HL-60 (cell line): ENCODE measurements at regions not wholly inside any gene's neighbourhood (a gene's known extent, or its start where the extent isn't known, plus 50 kb on each side); places are given as distances from the start of the nearest gene placed in this dataset.

Experiments
- DNase-seq, 2 experiments: peaks; one replicate each; pipeline ENCODE4 v3.0.0-alpha.2; 2010 to 2020; ENCODE audit warnings: low read depth in 1 of 2, low spot score in 1 of 2
- H3K27ac ChIP-seq: fragments of 250-450 bp; sonication (Bioruptor Pico); replicated peaks from 2 replicates; pipeline ENCODE4 v1.5.1; 2020; ENCODE audit warnings: mild to moderate bottlenecking, moderate library complexity
- H3K27me3 ChIP-seq: fragments of 250-450 bp; sonication (Bioruptor Pico); 2 replicates; pipeline ENCODE4 v1.5.1; 2021; ENCODE audit warnings: mild to moderate bottlenecking, moderate library complexity; ENCODE audit not compliant: insufficient read depth, poor library complexity, severe bottlenecking
- H3K4me3 ChIP-seq: replicated peaks from 2 replicates; pipeline ENCODE4 v1.5.1; 2011; ENCODE audit warnings: mild to moderate bottlenecking, control low read depth, low read length; ENCODE audit not compliant: insufficient read depth
- CTCF ChIP-seq: IDR thresholded peaks from one replicate; pipeline ENCODE4 v1.5.1; 2011; ENCODE audit warnings: low read length, control low read depth, inconsistent platforms; ENCODE audit not compliant: insufficient read depth
- GABPA ChIP-seq: IDR thresholded peaks from 2 replicates; pipeline ENCODE4 v1.6.1; 2012; ENCODE audit warnings: low read depth
- POLR2AphosphoS5 ChIP-seq: IDR thresholded peaks from 2 replicates; pipeline ENCODE4 v1.6.1; 2012; ENCODE audit warnings: low read depth
- REST ChIP-seq: IDR thresholded peaks from 2 replicates; pipeline ENCODE4 v1.6.1; 2012; ENCODE audit warnings: low read depth; ENCODE audit not compliant: insufficient replicate concordance
- SPI1 ChIP-seq: IDR thresholded peaks from 2 replicates; pipeline ENCODE4 v1.6.1; 2012; ENCODE audit warnings: low read depth, mild to moderate bottlenecking, borderline replicate concordance

- Histone ChIP-seq H3K27ac (no peak overlapping the region), H3K4me3 (no peak overlapping the region), H3K27me3 (no peaks in the 10 kb centered on the region)
- no peak for TF ChIP-seq CTCF
- TF ChIP-seq GABPA, result no peak
- no peak for TF ChIP-seq SPI1
- TF ChIP-seq POLR2AphosphoS5, result no peak
- no peak for TF ChIP-seq REST
- DNase-seq, result no peak
Measured at GRCh38 chr6:170045981-170046667, 244.8 kb downstream of the DLL1 start.

- Histone ChIP-seq H3K4me3 (no peak overlapping the region), H3K27me3 (no peaks in the 10 kb centered on the region), H3K27ac (no peak overlapping the region)
- no peak for DNase-seq
- TF ChIP-seq CTCF, result no peak
- TF ChIP-seq REST, result no peak
- TF ChIP-seq SPI1, result no peak
Measured at GRCh38 chr6:170045563-170045960, 245.3 kb downstream of the DLL1 start.

- H3K27ac ChIP-seq, result no peak overlapping the region
- TF ChIP-seq SPI1 (no peak), GABPA (no peak), CTCF (no peak), POLR2AphosphoS5 (no peak), REST (no peak)
- H3K4me3 ChIP-seq, result no peak overlapping the region
- no peaks in the 10 kb centered on the region for H3K27me3 ChIP-seq
- no peak for DNase-seq
Measured at GRCh38 chr6:170044836-170045562, 245.9 kb downstream of the DLL1 start.
